WTC11 (cell line): ENCODE measurements at regions not wholly inside any gene's neighbourhood (a gene's known extent, or its start where the extent isn't known, plus 50 kb on each side); places are given as distances from the start of the nearest gene placed in this dataset.

Experiments used
- IRF1 ChIP-seq: sonication (generic); formaldehyde crosslinking; IDR thresholded peaks from 2 replicates; pipeline ENCODE4 v1.8.0; 2023; ENCODE audit warnings: missing genetic modification reagents
- TF ChIP-seq, protein P1 (sequence below): fragments of 200-600 bp; IDR thresholded peaks from 2 replicates; pipeline ENCODE4 v1.8.0; 2022; ENCODE audit warnings: antibody characterized with exemption

GRCh38 chr4:152110780-152111179 is 350.0 kb upstream of the GATB start:
- TF ChIP-seq IRF1 (CRISPR knock-in tag): no peak
- TF ChIP-seq, protein P1, sequence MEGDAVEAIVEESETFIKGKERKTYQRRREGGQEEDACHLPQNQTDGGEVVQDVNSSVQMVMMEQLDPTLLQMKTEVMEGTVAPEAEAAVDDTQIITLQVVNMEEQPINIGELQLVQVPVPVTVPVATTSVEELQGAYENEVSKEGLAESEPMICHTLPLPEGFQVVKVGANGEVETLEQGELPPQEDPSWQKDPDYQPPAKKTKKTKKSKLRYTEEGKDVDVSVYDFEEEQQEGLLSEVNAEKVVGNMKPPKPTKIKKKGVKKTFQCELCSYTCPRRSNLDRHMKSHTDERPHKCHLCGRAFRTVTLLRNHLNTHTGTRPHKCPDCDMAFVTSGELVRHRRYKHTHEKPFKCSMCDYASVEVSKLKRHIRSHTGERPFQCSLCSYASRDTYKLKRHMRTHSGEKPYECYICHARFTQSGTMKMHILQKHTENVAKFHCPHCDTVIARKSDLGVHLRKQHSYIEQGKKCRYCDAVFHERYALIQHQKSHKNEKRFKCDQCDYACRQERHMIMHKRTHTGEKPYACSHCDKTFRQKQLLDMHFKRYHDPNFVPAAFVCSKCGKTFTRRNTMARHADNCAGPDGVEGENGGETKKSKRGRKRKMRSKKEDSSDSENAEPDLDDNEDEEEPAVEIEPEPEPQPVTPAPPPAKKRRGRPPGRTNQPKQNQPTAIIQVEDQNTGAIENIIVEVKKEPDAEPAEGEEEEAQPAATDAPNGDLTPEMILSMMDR: no peak
